MG63 (cell line): ENCODE measurements at regions not wholly inside any gene's neighbourhood (a gene's known extent, or its start where the extent isn't known, plus 50 kb on each side); places are given as distances from the start of the nearest gene placed in this dataset.
A peak's percentile ranks its signal among the peaks of the same experiment; 100 is the strongest.

ENCODE experiments used
- DNase-seq: peaks from one replicate; pipeline ENCODE4 v3.0.0-alpha.2; 2020
- H3K27me3 ChIP-seq: fragments of 250-450 bp; sonication (Bioruptor Pico); 2 replicates; pipeline ENCODE4 v1.5.1; 2020; ENCODE audit warnings: mild to moderate bottlenecking, moderate library complexity
- H3K36me3 ChIP-seq: fragments of 250-450 bp; sonication (Bioruptor Pico); 2 replicates; pipeline ENCODE4 v1.5.1; 2020; ENCODE audit warnings: mild to moderate bottlenecking, moderate library complexity
- H3K4me3 ChIP-seq: fragments of 250-450 bp; sonication (Bioruptor Pico); 2 replicates; pipeline ENCODE4 v1.5.1; 2020; ENCODE audit warnings: mild to moderate bottlenecking, moderate library complexity
- H3K9me3 ChIP-seq: fragments of 250-450 bp; sonication (Bioruptor Pico); 2 replicates; pipeline ENCODE4 v1.5.1; 2020; ENCODE audit warnings: mild to moderate bottlenecking, moderate library complexity

DNA sequence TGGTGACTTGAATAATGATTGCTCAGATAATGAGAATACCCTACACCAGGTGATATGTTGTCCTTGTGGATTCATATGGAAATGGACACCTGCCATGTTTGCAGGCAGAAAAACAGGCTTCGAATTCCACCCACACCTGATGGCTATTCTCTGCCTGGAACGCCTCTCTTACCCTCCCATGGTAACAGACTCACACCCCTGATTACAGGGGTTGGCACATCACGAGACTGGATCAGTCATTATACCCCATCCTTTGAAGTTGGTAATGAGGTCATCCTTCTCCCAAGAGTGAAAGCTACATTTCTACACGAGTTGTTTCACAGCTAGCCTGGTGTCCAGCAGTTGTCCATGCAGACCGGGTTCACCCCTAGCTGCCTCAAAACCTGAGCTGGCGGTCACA is 71.4 kb upstream of the MBOAT2 start:
- Histone ChIP-seq H3K9me3 (no peaks in the 10 kb centered on the region), H3K36me3 (no peaks in the 10 kb centered on the region), H3K4me3 (no peak overlapping the region), H3K27me3 (no peaks in the 10 kb centered on the region)
- no peak for DNase-seq

DNA sequence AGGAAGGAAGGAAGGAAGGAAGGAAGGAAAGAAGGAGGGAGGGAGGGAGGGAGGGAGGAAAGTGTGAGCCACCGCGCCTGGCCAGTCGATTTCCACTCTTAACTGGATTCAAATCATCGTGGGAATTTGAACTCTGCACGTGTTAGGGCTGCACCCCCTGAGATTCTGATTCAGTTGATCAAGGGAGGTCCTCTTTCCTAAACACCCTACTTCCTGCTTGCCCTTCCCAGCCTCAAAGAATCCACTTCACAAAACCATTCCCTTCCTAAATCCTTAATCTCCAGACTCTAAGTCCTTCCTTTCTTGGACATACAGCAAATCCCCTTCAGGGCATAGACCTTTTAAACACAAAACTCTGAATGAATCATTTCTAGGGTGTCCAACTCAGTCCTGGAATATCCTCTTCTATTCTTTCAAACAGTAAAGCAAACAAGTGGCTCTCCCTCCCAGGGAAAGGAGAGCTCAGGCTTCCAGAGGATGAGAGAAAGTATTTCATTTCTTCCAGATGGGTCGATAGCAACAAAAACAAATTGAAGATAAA is 68.2 kb upstream of the MBOAT2 start:
- DNase-seq = no peak
- H3K36me3 ChIP-seq = no peaks in the 10 kb centered on the region
- no peaks in the 10 kb centered on the region for H3K27me3 ChIP-seq
- no peak overlapping the region for H3K4me3 ChIP-seq
- peaks cover 3% of the 10 kb centered on the region for H3K9me3 ChIP-seq

DNA sequence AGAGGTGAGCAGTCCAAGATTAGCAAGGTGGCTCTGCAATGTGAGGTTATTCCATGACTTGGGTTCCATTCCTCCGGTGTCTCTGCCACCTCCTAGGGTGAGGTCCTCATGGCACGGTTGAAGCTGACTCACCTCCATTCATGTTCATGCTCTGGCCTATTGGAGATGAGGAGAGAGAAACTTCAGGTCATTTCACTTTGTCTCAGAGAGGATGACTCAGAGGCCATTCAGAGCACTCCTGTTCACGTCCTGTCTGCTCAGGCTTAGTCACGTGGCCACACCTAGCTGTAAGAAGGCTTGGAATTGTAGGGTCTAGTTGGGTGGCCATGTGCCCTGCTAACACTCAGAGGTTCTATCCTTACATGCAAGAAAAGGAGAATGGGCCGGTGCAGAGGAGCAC is 67.5 kb upstream of the MBOAT2 start:
- no peak overlapping the region for H3K4me3 ChIP-seq
- peak; percentile 78 for DNase-seq
- no peaks in the 10 kb centered on the region for H3K36me3 ChIP-seq

DNA sequence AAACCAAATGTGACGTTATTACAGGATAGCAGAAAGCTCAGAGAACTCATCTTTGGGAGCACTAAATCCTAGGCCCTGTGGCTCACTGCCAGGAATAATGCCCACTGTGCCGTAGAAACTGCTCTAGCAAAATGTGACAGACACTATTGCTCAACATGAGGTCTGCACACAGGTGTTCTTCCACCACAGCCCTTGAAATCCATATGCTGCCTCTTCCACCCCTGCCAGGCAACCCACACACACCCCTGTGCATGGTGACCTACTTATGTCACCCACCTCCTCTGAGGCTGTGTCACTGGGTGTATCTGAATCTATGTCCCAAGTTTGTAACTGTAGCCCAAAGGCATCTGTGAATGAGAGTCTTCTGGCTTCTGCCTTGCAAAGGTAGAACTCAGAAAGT is 66.1 kb upstream of the MBOAT2 start:
- Histone ChIP-seq H3K4me3 (no peak overlapping the region), H3K27me3 (no peaks in the 10 kb centered on the region), H3K36me3 (no peaks in the 10 kb centered on the region), H3K9me3 (peaks cover 3% of the 10 kb centered on the region)
- DNase-seq = no peak

More for the DNA sequence above, 67.5 kb upstream of the MBOAT2 start:
- peaks cover 3% of the 10 kb centered on the region for H3K9me3 ChIP-seq
- H3K27me3 ChIP-seq = no peaks in the 10 kb centered on the region

DNA sequence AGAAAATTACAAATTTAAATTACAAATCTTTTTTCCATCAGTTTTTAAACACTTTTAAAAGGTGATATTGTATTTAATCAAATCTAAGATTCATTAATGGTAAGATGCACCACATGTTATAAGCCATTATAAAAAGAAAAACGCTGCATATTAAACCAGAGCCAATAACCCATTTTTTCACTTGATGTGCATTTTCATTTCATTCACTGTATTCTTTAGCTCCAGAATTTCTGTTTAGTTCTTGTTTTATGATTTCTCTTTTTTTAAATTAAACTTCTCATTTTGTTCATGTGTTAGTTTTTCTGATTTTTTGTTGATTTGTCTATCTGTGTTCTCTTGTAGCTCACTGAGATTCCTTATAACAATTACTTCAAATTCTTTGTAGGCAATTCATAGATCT is 62.4 kb upstream of the MBOAT2 start:
- Histone ChIP-seq H3K27me3 (no peaks in the 10 kb centered on the region), H3K4me3 (no peak overlapping the region), H3K9me3 (peaks cover 3% of the 10 kb centered on the region), H3K36me3 (no peaks in the 10 kb centered on the region)
- no peak for DNase-seq

DNA sequence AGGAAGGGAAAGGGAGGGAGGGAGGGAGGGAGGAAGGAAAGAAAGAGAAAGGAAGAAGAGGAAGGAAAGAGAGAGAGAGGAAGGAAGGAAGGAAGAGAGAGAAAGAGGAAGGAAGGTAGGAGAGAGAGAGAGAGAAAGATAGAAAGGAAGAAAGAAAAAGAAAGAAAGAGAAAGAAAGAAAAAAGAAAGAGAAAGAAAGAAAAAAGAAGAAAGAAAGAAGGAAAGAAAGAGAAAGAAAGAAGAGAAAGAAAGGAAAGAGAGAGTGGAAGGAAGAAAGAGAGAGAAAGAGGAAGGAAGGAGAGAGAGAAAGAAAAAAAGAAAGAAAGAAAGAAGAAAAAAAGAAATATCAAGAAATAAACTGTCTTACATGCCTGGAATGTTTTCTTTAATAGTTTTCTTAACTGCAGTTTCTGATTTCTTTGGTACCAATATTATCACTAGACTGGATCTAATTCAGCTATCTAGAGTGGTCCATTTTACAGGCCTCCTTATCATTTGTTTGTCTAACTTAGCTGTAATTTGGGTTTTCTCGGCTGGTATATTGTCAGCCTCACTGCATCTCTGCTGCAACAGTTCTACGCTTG is 59.6 kb upstream of the MBOAT2 start:
- peaks cover 8% of the 10 kb centered on the region for H3K9me3 ChIP-seq
- no peak for DNase-seq
- H3K36me3 ChIP-seq = no peaks in the 10 kb centered on the region
- H3K4me3 ChIP-seq = no peak overlapping the region
- no peaks in the 10 kb centered on the region for H3K27me3 ChIP-seq

DNA sequence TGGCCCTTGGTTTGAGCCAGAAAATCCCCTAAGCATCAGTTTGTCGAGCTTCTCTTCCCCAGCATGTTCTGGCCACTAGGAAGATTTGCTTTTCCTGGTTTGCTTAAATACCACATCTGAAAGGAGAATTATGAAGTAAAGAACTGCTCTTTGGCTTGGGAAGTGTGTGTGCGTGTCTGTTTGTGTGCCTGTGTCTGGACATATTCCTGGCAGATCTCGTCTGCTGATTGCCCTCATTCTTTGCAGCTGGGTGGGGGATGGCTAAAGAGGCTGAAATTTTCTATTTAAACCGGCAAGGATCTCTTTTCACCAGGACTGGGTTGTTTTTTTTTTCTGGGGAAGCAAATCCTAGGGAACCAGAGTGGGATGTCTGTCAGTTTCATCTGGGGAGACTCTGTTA is 57.3 kb upstream of the MBOAT2 start:
- Histone ChIP-seq H3K9me3 (peaks cover 5% of the 10 kb centered on the region; the same call in 1 of the 2 replicates), H3K4me3 (no peak overlapping the region), H3K27me3 (no peaks in the 10 kb centered on the region), H3K36me3 (no peaks in the 10 kb centered on the region)
- no peak for DNase-seq

DNA sequence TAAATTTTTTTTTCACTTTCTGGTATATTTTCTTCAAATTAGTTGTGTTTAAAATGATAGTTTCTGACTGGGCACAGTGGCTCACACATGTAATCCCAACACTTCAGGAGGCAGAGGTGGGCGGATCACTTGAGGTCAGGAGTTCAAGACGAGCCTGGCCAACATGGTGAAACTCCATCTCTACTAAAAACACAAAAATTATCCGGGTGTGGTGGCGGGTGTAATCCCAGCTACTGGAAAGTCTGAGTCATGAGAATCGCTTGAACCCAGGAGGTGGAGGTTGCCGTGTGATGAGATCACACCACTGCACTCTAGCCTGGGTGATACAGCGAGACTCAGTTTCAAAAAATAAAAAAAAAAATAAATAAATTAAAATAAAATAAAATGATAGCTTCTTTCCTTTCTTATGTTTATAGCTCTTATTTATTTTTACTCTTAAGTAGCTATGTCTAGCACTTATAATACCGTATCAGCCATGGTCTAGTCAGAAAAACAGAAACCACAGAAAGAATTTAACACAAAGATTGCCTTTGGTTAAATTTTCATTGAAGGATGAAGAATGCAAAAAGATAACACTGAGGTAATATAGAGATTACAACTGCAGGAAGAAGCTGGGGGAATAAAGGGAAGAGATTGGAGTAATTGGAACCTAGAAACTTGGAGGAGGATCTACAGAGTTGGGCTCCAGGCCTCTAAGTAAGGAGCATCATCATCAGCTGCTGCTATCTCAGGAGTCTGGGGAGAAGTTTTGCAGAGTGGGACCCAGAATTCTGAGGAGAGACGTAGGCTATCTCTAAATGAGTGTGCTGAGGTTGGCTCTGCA is 54.7 kb upstream of the MBOAT2 start:
- DNase-seq = peak; percentile 90
- Histone ChIP-seq H3K4me3 (no peak overlapping the region), H3K27me3 (no peaks in the 10 kb centered on the region), H3K36me3 (no peaks in the 10 kb centered on the region), H3K9me3 (peaks cover 5% of the 10 kb centered on the region; the same call in 1 of the 2 replicates)

DNA sequence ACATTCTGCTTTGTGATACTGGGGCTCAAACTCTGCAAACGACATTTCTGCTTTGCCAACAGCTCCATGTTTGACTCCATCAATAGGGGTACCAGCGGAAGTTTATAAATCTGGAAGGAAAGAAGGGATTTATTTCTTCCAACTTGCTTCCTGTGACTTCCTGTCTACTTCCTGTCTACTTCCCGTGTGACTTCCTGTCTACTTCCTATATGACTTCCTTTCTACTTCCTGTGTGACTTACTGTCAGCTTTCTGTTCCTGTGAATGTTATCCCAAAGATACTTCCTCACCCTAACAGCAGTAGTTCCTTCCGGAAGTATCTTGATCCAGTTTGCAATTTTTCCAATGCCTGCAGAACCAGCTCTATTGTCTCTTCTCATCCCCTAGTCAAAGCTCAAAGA is 52.0 kb upstream of the MBOAT2 start:
- DNase-seq = no peak
- no peak overlapping the region for H3K4me3 ChIP-seq
- peaks cover 2% of the 10 kb centered on the region; the same call in 1 of the 2 replicates for H3K9me3 ChIP-seq
- no peaks in the 10 kb centered on the region for H3K36me3 ChIP-seq
- H3K27me3 ChIP-seq = no peaks in the 10 kb centered on the region

DNA sequence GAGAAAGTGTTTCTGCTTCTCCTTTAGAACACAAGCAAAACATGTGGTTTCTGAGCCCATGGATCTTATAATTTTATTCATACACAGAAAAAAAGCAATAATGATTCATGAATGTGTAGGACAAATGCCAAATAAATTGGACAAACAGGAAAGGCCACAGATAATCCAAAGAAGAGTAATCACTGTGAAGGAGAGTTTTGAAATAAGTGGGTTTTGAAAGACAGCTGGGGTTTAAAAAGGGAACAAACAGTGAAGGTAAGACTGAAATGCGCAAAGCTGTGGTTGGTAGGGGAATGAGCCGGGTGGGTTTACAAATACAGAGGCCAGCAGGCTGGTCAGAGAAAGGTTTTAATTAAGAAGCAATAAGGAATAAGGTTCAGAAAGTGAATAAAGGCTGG is 50.0 kb upstream of the MBOAT2 start:
- no peak for DNase-seq
- H3K36me3 ChIP-seq = no peaks in the 10 kb centered on the region
- no peak overlapping the region for H3K4me3 ChIP-seq
- no peaks in the 10 kb centered on the region for H3K27me3 ChIP-seq
- H3K9me3 ChIP-seq = no peaks in the 10 kb centered on the region; the same call in 1 of the 2 replicates
